GM12878 (cell line): ENCODE measurements at regions not wholly inside any gene's neighbourhood (a gene's known extent, or its start where the extent isn't known, plus 50 kb on each side); places are given as distances from the start of the nearest gene placed in this dataset.

ENCODE experiments used
- ATAC-seq: fragments of 200-7000 bp; cut with Tn5 transposase; 3 replicates; pipeline ENCODE4 v1.9.1; 2020; ENCODE audit warnings: mild to moderate bottlenecking, moderate library complexity
- BruUV-seq: library from RNA; stranded (reverse); fragments of 400-500 nt; replicated peaks from 2 replicates; lab custom pipeline; 2021; lab: Mats Ljungman, UMichigan
- CTCF ChIA-PET: fragments of 300-600 bp; sonication (Branson Sonifier 250); formaldehyde crosslinking; extraction: SDS; loops from one replicate; lab custom pipeline; 2021; ENCODE audit warnings: inconsistent platforms; lab: Yijun Ruan, JAX
- POLR2A ChIA-PET: fragments of 350-600 bp; formaldehyde crosslinking; extraction: SDS; loops from one replicate; lab custom pipeline; 2021; ENCODE audit warnings: inconsistent platforms; lab: Charles Lee
- RAD21 ChIA-PET: fragments of 300-600 bp; sonication (Branson Sonifier 250); formaldehyde crosslinking; loops from one replicate; lab custom pipeline; 2023; ENCODE audit warnings: antibody characterized with exemption; ENCODE audit not compliant: unreplicated experiment; lab: Charles Lee
- SMC1A ChIA-PET: fragments of 300-600 bp; sonication (Branson Sonifier 250); formaldehyde crosslinking; loops from one replicate; lab custom pipeline; 2023; ENCODE audit not compliant: unreplicated experiment, uncharacterized antibody; lab: Charles Lee
- DNase-seq: peaks from one replicate; pipeline ENCODE4 v3.0.0-alpha.2; 2011; ENCODE audit warnings: low read depth, low spot score
- FAIRE-seq: peaks from 3 replicates; lab custom pipeline; 2011; peaks lifted over from hg19 to GRCh38; lab: Jason Lieb, UNC
- H2AFZ ChIP-seq: 2 replicates; pipeline ENCODE4 v1.6.0; 2011; ENCODE audit warnings: low read depth, low read length, control low read depth; ENCODE audit not compliant: control insufficient read depth
- H3K27ac ChIP-seq: 2 replicates; pipeline ENCODE4 v1.5.1; 2011; ENCODE audit warnings: control low read depth; ENCODE audit not compliant: control insufficient read depth, insufficient read depth
- H3K27me3 ChIP-seq, 2 experiments: replicated peaks in 1 of 2; 2 replicates each; pipeline versions ENCODE4 v1.6.0 to v1.6.1; 2011; ENCODE audit warnings: low read length in 1 of 2; ENCODE audit not compliant: control insufficient read depth in 2 of 2, insufficient read depth in 2 of 2
- H3K36me3 ChIP-seq, 2 experiments: 2 replicates each; pipeline ENCODE4 v1.5.1; 2011; ENCODE audit warnings: low read length in 1 of 2; ENCODE audit not compliant: control insufficient read depth in 2 of 2, insufficient read depth in 2 of 2
- H3K4me1 ChIP-seq: 2 replicates; pipeline ENCODE4 v1.6.1; 2011; ENCODE audit warnings: mild to moderate bottlenecking, low read length, moderate library complexity, mixed read lengths; ENCODE audit not compliant: control insufficient read depth, insufficient read depth
- H3K4me2 ChIP-seq: 2 replicates; pipeline ENCODE4 v1.6.0; 2011; ENCODE audit warnings: control low read depth; ENCODE audit not compliant: control insufficient read depth, insufficient read depth
- H3K4me3 ChIP-seq: fragments of 200-600 bp; sonication (generic); 2 replicates; pipeline ENCODE4 v1.5.1; 2016
- H3K79me2 ChIP-seq: 2 replicates; pipeline ENCODE4 v1.6.0; 2011; ENCODE audit warnings: low read length; ENCODE audit not compliant: control insufficient read depth, insufficient read depth
- H3K9ac ChIP-seq: 2 replicates; pipeline ENCODE4 v1.8.0; 2011; ENCODE audit warnings: low read length, control low read depth, mixed read lengths; ENCODE audit not compliant: control insufficient read depth, insufficient read depth
- H3K9me3 ChIP-seq: replicated peaks from 3 replicates; pipeline ENCODE4 v1.5.1; 2011; ENCODE audit warnings: mild to moderate bottlenecking, low read length; ENCODE audit not compliant: control insufficient read depth, insufficient read depth
- H4K20me1 ChIP-seq: 2 replicates; pipeline ENCODE4 v1.6.0; 2011; ENCODE audit not compliant: control insufficient read depth, insufficient read depth
- ATF7 ChIP-seq: fragments of 450-650 bp; IDR thresholded peaks from 2 replicates; pipeline ENCODE4 v1.6.1; 2016; ENCODE audit warnings: low read depth, mild to moderate bottlenecking
- BCL11A ChIP-seq: IDR thresholded peaks from 2 replicates; pipeline ENCODE4 v1.6.1; 2011; ENCODE audit warnings: low read depth, low read length
- CHD4 ChIP-seq: fragments of 200-600 bp; sonication (generic); IDR thresholded peaks from 2 replicates; pipeline ENCODE4 v1.6.1; 2016; ENCODE audit warnings: mild to moderate bottlenecking
- HDGF ChIP-seq: fragments of 450-650 bp; IDR thresholded peaks from 2 replicates; pipeline ENCODE4 v1.6.1; 2016; ENCODE audit warnings: antibody characterized with exemption
- JUNB ChIP-seq: IDR thresholded peaks from 2 replicates; pipeline ENCODE4 v1.6.1; 2016; ENCODE audit warnings: antibody characterized with exemption, mild to moderate bottlenecking
- MTA2 ChIP-seq: fragments of 450-650 bp; IDR thresholded peaks from 2 replicates; pipeline ENCODE4 v1.6.1; 2016; ENCODE audit warnings: low read depth, mild to moderate bottlenecking, moderate library complexity
- USF2 ChIP-seq: IDR thresholded peaks from 2 replicates; pipeline ENCODE4 v1.6.1; 2011; ENCODE audit warnings: low read depth, low read length, improper control_type of control experiment, borderline replicate concordance
- WGBS: methylation state at CpG from one replicate; pipeline ENCODE4 v1.1.6; 2016; ENCODE audit warnings: low lambda C conversion rate; ENCODE audit not compliant: insufficient replicate concordance, insufficient coverage; ENCODE audit errors: missing lambda C conversion rate; 5-methylcytosine and 5-hydroxymethylcytosine counted together
- in situ Hi-C: fragments of 300-500 bp; cut with MboI; formaldehyde crosslinking; loops from 9 replicates; pipeline ENCODE4 v1.14.3; 2018; ENCODE audit warnings: mixed read lengths
- intact Hi-C: fragments of 100-400 bp; cut with micrococcal nuclease; formaldehyde crosslinking; loops from one replicate; pipeline ENCODE4 v1.14.2; 2022; ENCODE audit not compliant: unreplicated experiment

- Histone ChIP-seq H3K9me3 (no peaks in the 10 kb centered on the region; the same call in 1 of the 3 replicates), H4K20me1 (no peaks in the 10 kb centered on the region), H3K79me2 (no peaks in the 10 kb centered on the region), H3K4me2 (no peak overlapping the region), H3K36me3 (no peaks in the 10 kb centered on the region), H3K9ac (no peak overlapping the region), H3K4me1 (peaks cover 22% of the 10 kb centered on the region), H2AFZ (no peak overlapping the region), H3K27ac (no peak overlapping the region), H3K27me3 (no peaks in the 10 kb centered on the region), H3K4me3 (no peak overlapping the region)
- FAIRE-seq = no peak
- intact Hi-C loops (no loop called here), in situ Hi-C loops (no loop called here)
- POLR2A ChIA-PET = interaction anchor here (0.5 to 1.5 kb wide), 3 partner anchors 40 to 258 kb away, joined by 3 read pairs; no protein-coding TSS in a partner anchor
- no TSS peak for BruUV-seq
- peak; percentile 73; the same call in 1 of the 2 replicates for TF ChIP-seq BCL11A
- peak; percentile 51; the same call in 1 of the 2 replicates for TF ChIP-seq ATF7
- no peak for TF ChIP-seq JUNB
- peak; percentile 93 for TF ChIP-seq MTA2
- CTCF ChIA-PET = no interaction called here
- 65% methylated on average over 9 of the region's 10 CpGs for WGBS
- no peak for ATAC-seq
- SMC1A ChIA-PET = interaction anchor here (0.9 to 3.6 kb wide), 5 partner anchors 10 to 90 kb away, joined by 3 to 28 read pairs (median 3); no protein-coding TSS in a partner anchor
- DNase-seq = no peak
- RAD21 ChIA-PET = interaction anchor here (1.1 to 1.5 kb wide), 5 partner anchors 9 to 105 kb away, joined by 3 to 5 read pairs (median 4); no protein-coding TSS in a partner anchor
Measured at GRCh38 chr2:8317418-8317817, 364.4 kb upstream of the ID2 start.

GRCh38 chr2:8319219-8319618 lies 362.6 kb upstream of the ID2 start:
- H3K4me2 ChIP-seq = no peak overlapping the region
- POLR2A ChIA-PET = interaction anchor here (1.5 kb wide), 1 partner anchor 88 kb away, joined by 3 read pairs; no protein-coding TSS in a partner anchor
- no peaks in the 10 kb centered on the region for H3K27me3 ChIP-seq
- no peak overlapping the region for H3K9ac ChIP-seq
- ATAC-seq (no peak), DNase-seq (no peak), FAIRE-seq (no peak)
- TF ChIP-seq HDGF (no peak), ATF7 (no peak), USF2 (no peak), CHD4 (no peak)
- H2AFZ ChIP-seq = no peak overlapping the region
- H3K9me3 ChIP-seq = no peaks in the 10 kb centered on the region; the same call in 1 of the 3 replicates
- in situ Hi-C loops = no loop called here
- H3K4me1 ChIP-seq = peaks cover 4% of the 10 kb centered on the region
- H4K20me1 ChIP-seq = no peaks in the 10 kb centered on the region
- no peak overlapping the region for H3K4me3 ChIP-seq
- WGBS = 11% methylated on average over 2 of the region's 2 CpGs
- CTCF ChIA-PET = interaction anchor here (1.1 to 1.5 kb wide), 2 partner anchors 67 to 103 kb away, joined by 3 to 4 read pairs; no protein-coding TSS in a partner anchor
- RAD21 ChIA-PET = interaction anchor here (0.8 to 1.3 kb wide), 3 partner anchors 18 to 89 kb away, joined by 3 to 5 read pairs (median 4); no protein-coding TSS in a partner anchor
- SMC1A ChIA-PET = interaction anchor here (0.7 to 3.6 kb wide), 11 partner anchors 9 to 98 kb away, joined by 3 to 28 read pairs (median 3); no protein-coding TSS in a partner anchor
- H3K79me2 ChIP-seq = no peaks in the 10 kb centered on the region
- BruUV-seq = no TSS peak
- intact Hi-C loops = no loop called here
- no peak overlapping the region for H3K27ac ChIP-seq
- no peaks in the 10 kb centered on the region for H3K36me3 ChIP-seq
